ENCODE measurements at regions not wholly inside any gene's neighbourhood (a gene's known extent, or its start where the extent isn't known, plus 50 kb on each side); places are given as distances from the start of the nearest gene placed in this dataset.

- no peak for TF ChIP-seq CTCF (IDR thresholded peaks at IDR 0.05; ENCODE audit: borderline replicate concordance, extremely low read depth, low read length, poor library complexity, severe bottlenecking)
- no peak for TF ChIP-seq EZH2 (IDR thresholded peaks at IDR 0.05; ENCODE audit: borderline replicate concordance, low read depth, low read length, severe bottlenecking)
Measured at GRCh38 chr21:23951251-23951650, 1656.0 kb downstream of the MRPL39 start.

Measured in DND-41 (cell line).